Transverse colon (tissue), 4 donors: ENCODE measurements at regions not wholly inside any gene's neighbourhood (a gene's known extent, or its start where the extent isn't known, plus 50 kb on each side); places are given as distances from the start of the nearest gene placed in this dataset.

Source experiments
- DNase-seq: peaks from one replicate; pipeline ENCODE4 v3.0.0-alpha.2; 2019
- H3K27ac ChIP-seq, 4 donors: fragments of 200-600 bp; sonication (generic); 2 replicates each; pipeline ENCODE4 v1.5.1; 2016 to 2018; ENCODE audit warnings: inconsistent platforms in 4 of 4
- H3K27me3 ChIP-seq: fragments of 200-600 bp; sonication (generic); 2 replicates; pipeline ENCODE4 v1.5.1; 2017; ENCODE audit warnings: inconsistent platforms
- H3K36me3 ChIP-seq, 4 donors: fragments of 200-600 bp; sonication (generic); 2 replicates each; pipeline ENCODE4 v1.5.1; 2017 to 2019; ENCODE audit warnings: inconsistent platforms in 4 of 4
- H3K4me1 ChIP-seq, 4 donors: fragments of 200-600 bp; sonication (generic); 2 replicates each; pipeline ENCODE4 v1.5.1; 2017 to 2020; ENCODE audit warnings: inconsistent platforms in 4 of 4
- H3K4me3 ChIP-seq, 4 donors: fragments of 200-600 bp; sonication (generic); 1 replicate in 1 of 4; 2 replicates in 3 of 4; pipeline versions ENCODE4 v1.5.1 to v1.6.1; 2017 to 2019; ENCODE audit warnings: inconsistent platforms in 4 of 4
- H3K9me3 ChIP-seq, 2 donors: fragments of 200-600 bp; sonication (generic); 2 replicates each; pipeline ENCODE4 v1.5.1; 2017 to 2019; ENCODE audit warnings: inconsistent platforms in 2 of 2
- EP300 ChIP-seq: sonication (generic); formaldehyde crosslinking; IDR thresholded peaks from one replicate; pipeline ENCODE4 v1.6.1; 2017; ENCODE audit warnings: antibody characterized with exemption, low read depth
- POLR2A ChIP-seq: fragments of 450-650 bp; IDR thresholded peaks from one replicate; pipeline ENCODE4 v1.6.1; 2016; ENCODE audit warnings: antibody characterized with exemption, mild to moderate bottlenecking, moderate library complexity
- POLR2AphosphoS5 ChIP-seq, 3 donors: sonication (generic); formaldehyde crosslinking; IDR thresholded peaks; one replicate each; pipeline ENCODE4 v1.6.1; 2016; ENCODE audit warnings: antibody characterized with exemption in 3 of 3
- WGBS, 2 donors: methylation state at CpG; one replicate each; pipeline ENCODE4 v1.1.5; 2018; ENCODE audit warnings: low coverage in 1 of 2; 5-methylcytosine and 5-hydroxymethylcytosine counted together
- in situ Hi-C, 4 donors: fragments of 200-750 bp; cut with MboI; loops; one replicate each; pipeline versions ENCODE4 v1.15.0 to v1.15.1; 2017; ENCODE audit warnings: low sequenced_read_pairs in 3 of 4, low pct_ligation_motif_present in 1 of 4, low pct_unique_long_range_greater_than_20kb in 1 of 4
- intact Hi-C: fragments of 100-400 bp; cut with DNase I; formaldehyde crosslinking; loops from one replicate; pipeline ENCODE4 v1.15.1; 2023; ENCODE audit warnings: low total_unique reads
- TF ChIP-seq, protein P1 (sequence below), 5 experiments: fragments of 200-600 bp in 3 of 5; fragments of 450-650 bp in 2 of 5; sonication (generic) in 3 of 5; IDR thresholded peaks; 1 replicate in 2 of 5; 2 replicates in 3 of 5; pipeline ENCODE4 v1.5.1; 2016 to 2017; ENCODE audit warnings: antibody characterized with exemption in 5 of 5, inconsistent platforms in 3 of 5, mild to moderate bottlenecking in 2 of 5, moderate library complexity in 1 of 5

DNA sequence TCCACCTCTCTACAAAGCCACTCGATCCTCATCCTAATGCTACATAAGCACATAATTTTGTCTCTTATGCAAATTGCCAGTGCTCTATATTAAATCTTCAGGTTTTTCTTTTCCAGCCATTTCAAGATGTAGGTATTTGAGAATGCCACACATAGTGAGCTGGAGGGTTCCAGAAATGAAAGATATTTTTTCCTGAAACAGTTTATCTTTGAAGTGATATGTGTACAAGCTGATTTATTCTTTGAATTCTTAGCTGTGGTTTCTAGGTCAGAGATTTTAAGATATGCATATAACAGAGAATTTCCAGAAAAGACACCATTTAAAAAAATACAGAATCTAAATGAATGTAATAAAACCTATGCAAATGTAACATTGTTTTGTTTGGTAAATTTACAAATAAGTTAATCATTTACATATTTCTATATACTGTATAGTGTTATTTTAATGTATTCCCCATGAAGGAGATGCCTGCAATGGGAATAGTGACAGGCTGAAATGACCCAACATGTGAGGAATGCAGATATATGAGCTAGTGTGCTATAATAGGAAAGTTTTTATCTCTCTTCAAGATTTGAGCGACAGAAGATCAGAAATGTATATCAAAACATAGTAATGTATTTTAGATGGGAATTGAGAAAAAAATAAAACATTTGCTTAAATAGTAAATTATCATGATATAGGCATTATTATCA, 570.2 kb downstream of the SLITRK1 start:
- no peaks in the 10 kb centered on the region for H3K36me3 ChIP-seq
- WGBS, 2 donors, result 54 to 62% methylated on average over 2 of the region's 2 CpGs
- H3K4me3 ChIP-seq, result no peak overlapping the region
- TF ChIP-seq EP300 (no peak), POLR2AphosphoS5 (IDR thresholded peaks at IDR 0.05) (no peak), POLR2A (no peak)
- TF ChIP-seq, protein P1, sequence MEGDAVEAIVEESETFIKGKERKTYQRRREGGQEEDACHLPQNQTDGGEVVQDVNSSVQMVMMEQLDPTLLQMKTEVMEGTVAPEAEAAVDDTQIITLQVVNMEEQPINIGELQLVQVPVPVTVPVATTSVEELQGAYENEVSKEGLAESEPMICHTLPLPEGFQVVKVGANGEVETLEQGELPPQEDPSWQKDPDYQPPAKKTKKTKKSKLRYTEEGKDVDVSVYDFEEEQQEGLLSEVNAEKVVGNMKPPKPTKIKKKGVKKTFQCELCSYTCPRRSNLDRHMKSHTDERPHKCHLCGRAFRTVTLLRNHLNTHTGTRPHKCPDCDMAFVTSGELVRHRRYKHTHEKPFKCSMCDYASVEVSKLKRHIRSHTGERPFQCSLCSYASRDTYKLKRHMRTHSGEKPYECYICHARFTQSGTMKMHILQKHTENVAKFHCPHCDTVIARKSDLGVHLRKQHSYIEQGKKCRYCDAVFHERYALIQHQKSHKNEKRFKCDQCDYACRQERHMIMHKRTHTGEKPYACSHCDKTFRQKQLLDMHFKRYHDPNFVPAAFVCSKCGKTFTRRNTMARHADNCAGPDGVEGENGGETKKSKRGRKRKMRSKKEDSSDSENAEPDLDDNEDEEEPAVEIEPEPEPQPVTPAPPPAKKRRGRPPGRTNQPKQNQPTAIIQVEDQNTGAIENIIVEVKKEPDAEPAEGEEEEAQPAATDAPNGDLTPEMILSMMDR (IDR thresholded peaks at IDR 0.05), result no peak
- H3K27ac ChIP-seq, result no peak overlapping the region
- peaks cover 0 to 4% of the 10 kb centered on the region in 2 donors for H3K9me3 ChIP-seq
- in situ Hi-C loops, result no loop called here
- DNase-seq, result no peak
- H3K4me1 ChIP-seq, result no peaks in the 10 kb centered on the region
- intact Hi-C loops, result no loop called here
- no peaks in the 10 kb centered on the region for H3K27me3 ChIP-seq

DNA sequence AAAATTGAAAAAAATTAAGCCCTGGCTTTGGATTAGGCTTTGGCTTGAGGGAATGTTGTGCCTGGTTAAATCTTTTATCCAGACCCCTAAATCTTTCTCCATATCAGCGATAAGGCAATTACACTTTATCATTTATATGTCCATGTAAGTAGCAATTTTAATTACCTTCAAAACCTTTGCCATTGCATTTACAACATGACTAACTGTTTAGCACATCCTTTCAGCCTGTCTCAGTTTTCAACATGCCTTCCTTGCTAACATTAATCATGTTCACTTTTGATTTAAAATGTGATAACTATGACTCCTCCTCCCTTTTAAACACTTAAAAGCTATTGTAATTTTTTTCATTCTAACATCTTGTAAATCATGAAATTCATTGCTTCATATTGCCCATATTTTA, 583.7 kb downstream of the SLITRK1 start:
- Histone ChIP-seq H3K4me3 (no peak overlapping the region), H3K27ac (no peak overlapping the region), H3K9me3 (peaks cover 0 to 3% of the 10 kb centered on the region in 2 donors), H3K36me3 (no peaks in the 10 kb centered on the region), H3K27me3 (no peaks in the 10 kb centered on the region), H3K4me1 (no peaks in the 10 kb centered on the region)
- TF ChIP-seq, protein P1 (IDR thresholded peaks at IDR 0.05), result no peak
- TF ChIP-seq EP300 (no peak), POLR2A (no peak), POLR2AphosphoS5 (IDR thresholded peaks at IDR 0.05) (no peak)
- DNase-seq, result no peak
- in situ Hi-C loops (no loop called here), intact Hi-C loops (no loop called here)
- 69 to 91% methylated on average over 1 of the region's 1 CpG for WGBS, 2 donors

DNA sequence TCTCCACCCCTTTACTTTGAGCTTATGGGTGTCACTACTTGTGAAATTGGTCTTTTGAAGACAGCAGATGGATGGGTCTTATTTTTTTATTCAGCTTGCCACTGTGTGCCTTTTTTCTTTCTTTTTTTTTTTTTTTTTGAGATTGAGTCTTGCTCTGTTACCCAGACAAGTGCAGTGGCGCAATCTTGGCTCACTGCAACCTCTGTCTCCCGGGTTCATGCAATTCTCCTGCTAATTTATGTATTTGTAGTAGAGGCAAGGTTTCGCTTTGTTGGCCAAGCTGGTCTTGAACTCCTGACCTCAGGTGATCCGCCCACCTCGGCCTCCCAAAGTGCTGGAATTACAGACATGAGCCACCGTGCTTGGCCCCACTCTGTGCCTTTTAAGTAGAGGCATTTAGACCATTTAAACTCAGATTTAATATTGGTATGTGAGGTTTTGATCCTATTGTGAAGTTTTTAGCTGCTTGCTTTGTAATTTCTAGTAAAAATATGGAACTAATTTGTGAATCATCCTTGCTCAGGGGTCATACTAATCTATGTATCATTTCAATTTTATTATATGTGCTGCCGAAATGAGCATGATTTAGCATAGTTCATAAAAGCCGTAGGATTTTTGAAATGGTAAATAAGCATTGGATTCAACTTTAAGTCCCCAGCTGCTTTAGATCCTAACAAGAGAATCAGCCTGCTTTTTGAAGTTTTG, 584.5 kb downstream of the SLITRK1 start:
- peaks cover 0 to 3% of the 10 kb centered on the region in 2 donors for H3K9me3 ChIP-seq
- intact Hi-C loops (no loop called here), in situ Hi-C loops (no loop called here)
- H3K27me3 ChIP-seq, result no peaks in the 10 kb centered on the region
- no peaks in the 10 kb centered on the region for H3K36me3 ChIP-seq
- H3K4me3 ChIP-seq, result no peak overlapping the region
- H3K27ac ChIP-seq, result no peak overlapping the region
- H3K4me1 ChIP-seq, result no peaks in the 10 kb centered on the region
- WGBS, 2 donors, result 65 to 76% methylated on average over 6 to 8 of the region's 8 CpGs
- DNase-seq, result no peak
- TF ChIP-seq, protein P1 (IDR thresholded peaks at IDR 0.05), result no peak
- TF ChIP-seq POLR2A, result no peak
- TF ChIP-seq EP300, result no peak
- no peak for TF ChIP-seq POLR2AphosphoS5 (IDR thresholded peaks at IDR 0.05)

DNA sequence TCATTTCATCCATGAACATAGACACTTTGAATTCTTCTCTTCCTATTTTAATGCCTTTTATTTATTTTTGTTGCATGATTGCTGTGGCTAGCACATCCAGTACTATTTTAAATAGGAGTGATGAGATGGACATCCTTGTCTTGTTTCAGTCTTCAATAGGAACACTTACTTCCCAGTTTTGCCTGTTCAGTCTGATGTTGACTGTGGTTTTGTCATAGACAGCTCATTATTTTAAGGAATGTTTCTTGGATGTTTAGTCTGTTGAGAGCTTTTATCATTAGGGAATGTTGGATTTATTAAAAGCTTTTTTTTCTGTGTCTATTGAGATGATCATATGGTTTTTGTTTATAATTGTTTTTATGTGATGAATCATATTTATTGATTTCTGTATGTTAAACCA, 586.6 kb downstream of the SLITRK1 start:
- Histone ChIP-seq H3K36me3 (no peaks in the 10 kb centered on the region), H3K4me3 (no peak overlapping the region), H3K9me3 (peaks cover 0 to 9% of the 10 kb centered on the region in 2 donors), H3K27ac (no peak overlapping the region), H3K27me3 (no peaks in the 10 kb centered on the region), H3K4me1 (no peaks in the 10 kb centered on the region)
- no peak for DNase-seq
- TF ChIP-seq EP300, result no peak
- TF ChIP-seq POLR2A, result no peak
- TF ChIP-seq, protein P1 (IDR thresholded peaks at IDR 0.05), result no peak
- TF ChIP-seq POLR2AphosphoS5 (IDR thresholded peaks at IDR 0.05), result no peak
- intact Hi-C loops (no loop called here), in situ Hi-C loops (no loop called here)
